PC-9 (cell line): ENCODE measurements at regions not wholly inside any gene's neighbourhood (a gene's known extent, or its start where the extent isn't known, plus 50 kb on each side); places are given as distances from the start of the nearest gene placed in this dataset.

Experiments
- EZH2 ChIP-seq: fragments of 200-600 bp; sonication (generic); IDR thresholded peaks from 2 replicates; pipeline ENCODE4 v1.8.0; 2017; ENCODE audit warnings: antibody characterized with exemption, low read depth
- TF ChIP-seq, protein P1 (sequence below): fragments of 200-600 bp; sonication (generic); conservative IDR thresholded peaks from 2 replicates; pipeline ENCODE4 v1.6.1; 2017; ENCODE audit warnings: mixed run types, antibody characterized with exemption, mild to moderate bottlenecking, moderate library complexity

DNA sequence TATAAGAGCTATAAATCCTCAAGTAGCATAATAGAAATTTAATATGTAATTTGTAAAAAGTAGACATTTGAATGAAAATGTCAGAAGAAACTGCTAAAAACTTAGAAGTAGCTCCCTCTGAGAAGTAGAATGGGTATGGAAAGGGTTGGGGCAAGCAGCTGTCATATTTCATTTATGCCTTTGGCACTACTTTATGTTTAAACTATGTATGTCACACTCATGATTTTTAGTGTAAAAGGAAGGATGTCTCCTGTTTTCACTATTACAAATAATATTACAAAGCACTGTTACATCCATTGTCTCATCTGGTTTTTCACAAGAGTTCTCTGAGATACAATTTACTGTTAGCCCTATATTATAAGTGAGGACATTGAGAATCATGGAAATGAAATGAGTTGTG, 96.3 kb upstream of the ZNF462 start:
- TF ChIP-seq, protein P1, sequence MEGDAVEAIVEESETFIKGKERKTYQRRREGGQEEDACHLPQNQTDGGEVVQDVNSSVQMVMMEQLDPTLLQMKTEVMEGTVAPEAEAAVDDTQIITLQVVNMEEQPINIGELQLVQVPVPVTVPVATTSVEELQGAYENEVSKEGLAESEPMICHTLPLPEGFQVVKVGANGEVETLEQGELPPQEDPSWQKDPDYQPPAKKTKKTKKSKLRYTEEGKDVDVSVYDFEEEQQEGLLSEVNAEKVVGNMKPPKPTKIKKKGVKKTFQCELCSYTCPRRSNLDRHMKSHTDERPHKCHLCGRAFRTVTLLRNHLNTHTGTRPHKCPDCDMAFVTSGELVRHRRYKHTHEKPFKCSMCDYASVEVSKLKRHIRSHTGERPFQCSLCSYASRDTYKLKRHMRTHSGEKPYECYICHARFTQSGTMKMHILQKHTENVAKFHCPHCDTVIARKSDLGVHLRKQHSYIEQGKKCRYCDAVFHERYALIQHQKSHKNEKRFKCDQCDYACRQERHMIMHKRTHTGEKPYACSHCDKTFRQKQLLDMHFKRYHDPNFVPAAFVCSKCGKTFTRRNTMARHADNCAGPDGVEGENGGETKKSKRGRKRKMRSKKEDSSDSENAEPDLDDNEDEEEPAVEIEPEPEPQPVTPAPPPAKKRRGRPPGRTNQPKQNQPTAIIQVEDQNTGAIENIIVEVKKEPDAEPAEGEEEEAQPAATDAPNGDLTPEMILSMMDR, result no peak
- no peak for TF ChIP-seq EZH2
